Brain pericyte (primary cell): ENCODE measurements at regions not wholly inside any gene's neighbourhood (a gene's known extent, or its start where the extent isn't known, plus 50 kb on each side); places are given as distances from the start of the nearest gene placed in this dataset.

Experiments
- DNase-seq: peaks from one replicate; pipeline ENCODE4 v3.0.0-alpha.2; 2012; ENCODE audit warnings: low read depth, low spot score

DNA sequence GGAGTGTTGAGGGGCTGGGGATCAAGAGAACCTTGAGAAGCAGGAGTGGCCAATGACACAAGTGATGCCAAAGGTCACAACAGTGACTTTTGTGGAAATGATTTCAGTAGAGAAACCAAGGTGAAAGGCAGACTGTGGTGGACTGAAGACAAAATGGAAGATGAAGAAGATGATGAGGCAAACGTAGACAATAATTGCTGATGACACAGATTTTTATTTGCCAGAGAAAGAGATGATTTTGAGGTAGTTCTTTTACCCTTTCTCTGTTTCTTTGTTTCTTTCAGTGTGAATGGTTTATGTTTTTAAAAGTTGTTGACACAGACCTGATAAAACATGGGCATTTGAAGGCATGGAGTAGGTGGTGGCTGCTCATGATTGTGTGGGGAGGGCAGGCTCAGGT is 121.0 kb upstream of the ARGLU1 start:
- DNase-seq = no peak

DNA sequence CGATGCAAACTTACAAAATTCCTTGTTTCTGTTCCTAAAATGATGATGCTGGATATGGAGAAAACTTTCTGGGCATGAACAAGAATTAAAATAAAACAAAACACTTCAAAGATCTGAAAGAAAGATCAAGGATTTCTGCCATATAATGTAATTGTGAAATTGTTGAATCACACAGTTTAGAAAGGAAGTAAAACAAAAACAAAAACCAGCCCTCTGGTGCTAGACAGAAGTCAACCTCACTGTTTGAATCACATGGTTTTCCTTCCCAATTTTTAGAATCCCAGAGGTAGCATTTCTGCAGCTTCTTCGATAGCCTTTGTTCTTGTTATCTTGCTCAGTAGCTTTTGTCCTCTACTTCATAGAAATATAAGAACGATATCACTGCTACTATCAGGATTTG is 118.2 kb upstream of the ARGLU1 start:
- DNase-seq = no peak

DNA sequence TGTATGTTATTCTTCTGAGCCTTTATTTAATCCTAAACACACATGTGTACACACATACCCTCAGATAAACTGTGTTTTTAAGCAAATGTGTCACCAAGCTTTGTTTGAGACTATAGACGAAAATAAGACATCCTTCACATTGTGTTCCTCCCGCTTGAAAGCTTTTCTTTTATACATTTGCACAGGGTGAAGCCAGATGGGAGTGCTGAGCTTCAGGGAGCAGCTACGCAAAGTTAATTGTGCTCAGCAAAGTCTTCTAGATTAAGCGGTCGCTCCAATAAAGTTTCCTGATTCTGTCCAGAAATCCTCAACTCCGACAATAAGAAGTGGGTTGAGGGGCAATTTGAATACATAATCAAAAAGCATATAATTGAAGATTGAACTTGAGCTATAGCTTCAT is 117.2 kb upstream of the ARGLU1 start:
- DNase-seq = no peak

DNA sequence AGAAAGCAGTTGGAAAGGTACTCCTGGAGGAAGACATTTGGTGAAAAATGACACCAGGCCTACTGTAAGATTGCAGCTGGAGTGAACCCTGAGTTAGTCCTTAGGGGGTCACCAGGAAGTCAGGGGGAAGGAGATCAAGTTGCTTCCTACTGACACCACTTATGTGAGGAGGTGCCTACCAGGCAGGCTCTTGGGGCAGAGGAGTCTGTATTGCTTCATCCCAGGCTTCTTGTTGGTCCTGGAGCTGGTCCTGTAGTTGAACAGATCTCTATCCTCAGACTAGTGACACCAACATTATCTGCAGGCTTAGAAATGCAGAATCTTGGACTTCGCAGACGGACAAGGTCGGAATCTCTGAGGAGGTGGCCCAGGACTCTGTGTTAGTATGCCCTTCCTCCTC is 116.0 kb upstream of the ARGLU1 start:
- no peak for DNase-seq

DNA sequence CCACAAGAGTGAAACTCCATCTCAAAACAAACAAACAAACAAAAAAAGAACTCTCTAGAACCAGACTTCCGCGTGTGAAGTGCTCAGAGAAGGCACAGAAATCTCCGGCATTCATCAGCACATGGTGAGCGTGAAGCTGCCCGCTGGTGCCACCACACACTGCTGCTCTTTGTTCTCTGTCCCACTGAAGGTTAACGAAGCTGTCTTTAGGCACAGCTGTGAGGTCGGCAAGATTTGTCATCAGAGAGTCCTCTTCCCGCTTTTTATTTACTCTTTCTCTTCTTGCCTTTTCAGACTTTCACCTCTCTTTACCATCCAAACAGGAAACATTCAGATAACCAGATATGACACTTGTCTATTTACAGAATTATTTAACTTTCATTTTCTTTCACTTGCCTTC is 115.2 kb upstream of the ARGLU1 start:
- DNase-seq = no peak

DNA sequence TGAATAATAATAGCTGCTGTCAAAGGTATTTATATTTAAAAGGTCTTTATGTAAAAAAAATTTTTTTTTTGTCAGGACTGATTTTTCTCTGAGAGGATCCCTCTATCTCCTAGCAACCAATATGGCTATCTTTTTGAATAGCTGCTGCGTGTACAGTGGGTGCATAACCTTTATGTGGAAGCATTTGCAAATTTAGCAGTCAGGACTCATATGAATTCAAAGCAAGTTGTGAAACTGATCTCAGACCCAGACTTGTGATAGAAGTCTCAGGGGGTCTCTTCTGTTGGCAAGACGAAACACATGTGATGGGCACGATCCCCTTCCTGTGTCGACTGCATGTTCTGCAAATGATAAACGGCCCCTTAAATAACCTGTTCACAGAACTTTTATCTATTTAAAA is 114.1 kb upstream of the ARGLU1 start:
- no peak for DNase-seq

DNA sequence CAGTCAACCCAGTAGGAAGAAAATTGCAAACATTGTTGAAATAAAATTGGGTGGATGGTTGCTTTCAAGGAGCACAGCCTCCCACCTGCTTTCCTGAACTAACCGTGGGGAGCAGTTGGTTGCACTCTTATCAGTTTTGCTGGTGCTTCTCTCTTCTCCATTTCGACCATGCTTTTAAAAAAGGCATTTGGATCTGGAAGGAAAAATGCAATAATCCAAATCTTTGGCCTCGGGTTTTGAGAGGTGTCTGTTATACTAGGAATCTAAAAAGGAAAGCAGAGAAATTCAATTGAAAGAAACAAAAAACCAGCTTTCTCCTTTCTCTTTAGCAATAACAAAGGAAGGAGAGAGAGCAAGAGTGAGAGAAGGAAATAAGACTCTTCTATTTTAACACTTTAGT is 113.6 kb upstream of the ARGLU1 start:
- no peak for DNase-seq

DNA sequence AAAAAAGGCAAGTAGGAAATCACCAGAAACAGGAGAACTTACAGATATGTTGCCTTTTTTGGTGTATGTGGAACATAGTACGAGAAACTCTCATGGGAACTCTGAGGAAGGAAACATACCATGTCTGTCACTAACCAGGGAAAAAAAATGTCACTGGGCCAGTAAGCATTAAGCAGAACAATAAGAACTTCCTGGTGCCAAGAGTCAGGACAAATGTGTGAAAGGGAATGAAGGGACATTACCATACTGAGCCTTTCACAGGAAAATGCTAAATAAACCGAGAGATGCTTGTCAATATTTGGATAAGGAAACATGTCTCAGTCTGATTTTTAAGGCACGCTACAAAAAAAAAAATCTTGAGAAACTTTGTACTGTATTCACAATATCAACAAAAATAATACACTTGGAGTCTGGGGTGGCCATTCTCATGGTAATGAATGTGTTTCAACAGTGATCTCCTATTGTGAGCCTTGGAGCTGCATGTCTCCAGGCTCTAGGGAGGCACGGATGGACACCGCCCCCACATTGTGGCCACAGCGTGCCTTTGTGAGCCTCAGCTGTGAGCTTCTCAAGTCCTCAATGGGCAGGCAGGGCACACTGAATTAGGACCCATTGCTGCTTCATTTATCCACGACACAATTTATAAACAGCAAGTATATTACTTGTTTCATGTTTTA is 113.0 kb upstream of the ARGLU1 start:
- no peak for DNase-seq

DNA sequence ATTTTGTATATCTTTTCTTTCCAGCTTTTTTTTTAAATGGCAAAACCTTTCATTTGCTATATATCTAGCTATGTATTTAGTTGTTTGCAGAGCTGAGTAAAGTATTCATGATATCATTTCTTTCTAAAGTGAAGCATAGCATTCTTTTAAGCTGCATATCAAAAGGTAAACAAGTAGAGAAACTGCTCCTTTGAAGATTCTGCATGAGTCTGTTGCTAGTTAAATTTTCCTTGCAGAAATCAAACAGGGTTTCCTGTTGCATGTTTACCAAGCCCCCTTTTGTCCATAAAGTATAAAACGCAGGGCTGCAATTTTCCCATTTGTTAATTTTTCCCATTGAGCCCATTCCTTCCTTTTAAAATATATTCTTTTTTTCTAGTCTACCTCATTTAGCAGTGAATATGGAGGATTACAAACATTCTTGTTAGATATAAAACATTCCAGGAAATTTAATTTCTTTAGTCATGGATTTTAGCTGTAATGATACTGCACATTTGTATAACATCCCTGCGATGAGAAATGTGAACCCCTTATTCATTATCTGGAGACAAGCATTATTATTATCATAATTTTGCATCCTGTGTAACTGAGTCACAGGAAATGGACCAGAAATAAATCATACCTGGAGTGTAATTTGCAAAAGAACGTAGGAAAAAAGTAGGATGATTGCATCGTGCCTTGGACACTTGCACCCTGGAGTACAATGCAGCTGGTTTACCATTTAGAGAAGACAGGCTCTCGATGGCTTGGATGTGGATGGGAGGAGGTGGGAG is 110.9 kb upstream of the ARGLU1 start:
- DNase-seq = no peak

DNA sequence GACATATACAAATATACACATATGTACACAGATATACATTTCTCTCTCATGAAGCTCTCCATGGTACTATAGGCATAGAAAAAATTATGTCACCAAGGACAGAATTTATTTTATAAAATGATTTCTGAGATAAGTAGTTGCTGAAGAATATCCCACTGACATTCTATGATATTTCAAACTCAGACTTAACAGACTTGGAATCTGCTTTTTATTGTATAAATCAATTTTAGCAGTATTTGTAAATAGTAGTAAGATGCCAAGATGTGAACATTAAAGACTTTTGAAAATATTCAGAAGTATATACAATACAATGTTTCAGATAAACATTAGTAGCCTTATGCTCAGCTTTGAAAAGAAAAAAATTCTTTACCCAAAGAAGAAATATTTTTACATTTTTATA is 107.4 kb upstream of the ARGLU1 start:
- no peak for DNase-seq

DNA sequence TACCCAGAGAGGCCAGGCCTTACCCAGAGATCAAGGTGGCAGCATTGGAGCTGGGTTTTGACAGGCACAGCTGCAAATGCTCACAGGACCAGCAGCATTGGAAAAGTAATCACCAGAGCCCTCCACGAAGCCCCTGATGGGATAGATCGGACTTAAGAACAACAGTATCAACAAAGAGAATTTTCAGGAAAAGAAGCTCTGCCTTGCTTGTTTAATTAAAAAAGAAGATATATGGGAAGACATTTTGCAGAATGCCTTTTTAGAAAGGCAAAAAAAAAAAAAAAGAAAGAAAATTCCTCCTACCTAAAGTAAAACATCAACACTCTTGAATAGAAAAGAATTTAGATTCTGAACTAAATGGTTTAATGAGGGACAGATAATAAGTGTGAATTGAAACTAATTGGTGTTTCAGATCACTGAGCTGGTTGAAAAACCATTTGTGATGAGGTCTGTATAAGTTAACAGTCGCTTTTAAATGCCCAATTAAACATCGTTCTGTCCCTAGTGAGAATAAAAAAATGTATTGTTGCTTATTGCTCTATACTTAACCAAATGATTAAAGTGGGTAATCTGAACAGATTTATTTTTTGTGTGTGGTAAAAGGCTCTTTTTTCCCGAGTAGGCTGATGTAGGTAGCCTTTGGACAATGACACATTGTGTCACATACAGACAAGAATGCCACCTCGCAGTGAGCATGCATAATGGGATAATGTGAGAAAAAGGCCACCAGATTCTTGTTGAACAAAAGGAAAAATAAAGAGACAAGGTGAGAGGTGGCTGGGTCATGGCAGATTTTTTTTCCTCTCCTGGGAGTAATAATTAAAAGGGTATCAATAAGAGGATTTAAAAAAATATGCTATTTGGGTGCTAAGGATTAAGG is 93.0 kb upstream of the ARGLU1 start:
- no peak for DNase-seq

DNA sequence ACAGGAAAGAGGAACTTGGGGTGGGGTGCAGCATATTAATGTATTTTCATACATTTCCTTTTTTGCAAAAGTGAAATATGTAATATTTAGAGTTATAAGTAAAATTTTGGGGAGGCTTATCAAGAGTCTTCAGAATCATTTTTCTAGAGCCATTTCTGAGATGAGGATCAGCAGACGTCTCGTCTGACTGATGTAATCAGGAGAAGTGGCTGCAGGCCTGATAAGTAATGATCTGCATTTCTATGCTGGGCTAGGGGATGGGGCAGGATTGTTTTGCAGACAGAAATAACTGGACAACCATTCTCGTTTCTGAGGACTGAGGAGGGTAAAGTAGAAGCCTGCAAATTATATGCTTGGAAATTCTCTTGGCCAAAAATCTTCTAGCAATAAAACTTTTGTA is 89.2 kb upstream of the ARGLU1 start:
- DNase-seq = no peak

DNA sequence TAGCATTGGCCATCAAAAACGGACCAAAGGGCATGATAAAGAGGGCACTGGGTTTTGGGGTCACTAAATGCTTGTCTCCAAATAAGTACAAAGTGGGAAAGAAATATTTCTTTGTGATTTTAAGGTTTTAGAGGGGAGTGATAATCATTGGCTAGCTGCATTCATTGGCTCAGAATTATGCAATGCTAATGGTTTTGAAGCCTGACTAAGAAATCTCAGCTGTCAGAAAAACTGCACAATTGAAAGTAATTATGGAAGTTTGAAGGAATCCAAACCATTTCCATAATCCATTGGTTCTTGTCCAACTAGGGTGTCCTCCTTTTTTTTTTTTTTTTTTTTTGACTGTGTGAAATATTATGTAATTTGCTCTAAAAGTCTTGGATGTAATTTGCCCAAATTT is 88.2 kb upstream of the ARGLU1 start:
- no peak for DNase-seq

DNA sequence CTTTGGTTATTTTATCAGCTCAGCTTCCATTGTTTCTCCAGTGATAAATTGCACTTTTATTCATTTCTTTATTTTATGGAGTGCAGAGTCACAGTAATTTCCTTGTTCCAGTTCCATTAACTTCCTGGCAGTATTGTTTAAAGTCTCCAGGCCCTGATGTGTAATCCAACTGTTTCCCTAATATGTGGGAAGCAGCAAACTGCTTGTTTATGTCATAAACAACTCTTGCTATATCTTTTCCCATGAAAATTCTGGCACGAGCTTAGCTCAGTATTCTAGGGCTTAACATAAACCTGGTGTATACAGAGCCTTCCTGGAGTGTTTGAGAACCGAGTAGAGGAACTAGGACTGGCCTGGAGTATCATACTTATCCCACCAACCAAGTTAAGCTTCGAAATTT is 83.5 kb upstream of the ARGLU1 start:
- DNase-seq = no peak

DNA sequence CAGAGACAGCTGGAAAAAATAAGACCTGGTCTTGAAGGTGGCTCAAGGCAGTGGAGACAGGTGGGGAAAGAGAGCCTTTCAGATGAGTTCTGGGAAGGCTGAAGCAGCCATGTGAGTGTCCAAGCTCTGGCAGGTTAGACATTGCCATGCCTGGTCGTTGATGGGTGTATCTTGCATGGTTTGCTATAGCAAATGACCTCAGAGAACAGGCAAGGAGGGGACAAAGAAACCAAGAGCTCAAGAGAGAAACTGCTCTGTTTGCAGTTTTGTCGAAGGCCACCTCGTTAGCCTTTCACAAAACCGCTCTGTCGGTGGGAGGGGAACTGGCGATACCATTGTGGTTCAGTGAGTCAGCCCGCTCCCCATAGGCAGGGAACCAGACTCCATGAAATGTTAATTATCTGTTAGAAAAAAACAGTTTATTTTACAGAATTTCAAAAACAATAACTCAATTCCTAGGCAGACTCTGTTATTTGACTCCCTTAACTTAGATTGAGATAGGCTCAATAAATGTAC is 82.8 kb upstream of the ARGLU1 start:
- DNase-seq = no peak

DNA sequence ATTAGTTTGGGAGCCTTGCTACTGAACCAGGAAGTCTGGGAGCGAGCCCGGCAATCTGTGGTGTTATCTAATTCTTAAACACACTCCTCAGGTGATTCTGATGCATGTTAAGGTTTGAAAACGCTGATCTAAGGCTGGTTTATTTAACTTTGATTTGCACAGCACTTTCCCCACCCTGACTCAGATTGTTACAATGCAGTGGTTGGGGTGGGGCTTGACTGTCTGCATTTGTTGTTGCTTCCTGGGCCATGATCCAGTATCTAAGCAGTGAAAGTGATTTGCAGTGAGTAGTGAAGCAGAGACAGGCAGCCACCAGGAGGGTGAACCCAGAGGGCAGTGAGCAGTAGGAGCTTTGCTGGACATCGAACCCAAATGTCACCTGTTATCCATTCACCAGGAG is 81.6 kb upstream of the ARGLU1 start:
- no peak for DNase-seq

DNA sequence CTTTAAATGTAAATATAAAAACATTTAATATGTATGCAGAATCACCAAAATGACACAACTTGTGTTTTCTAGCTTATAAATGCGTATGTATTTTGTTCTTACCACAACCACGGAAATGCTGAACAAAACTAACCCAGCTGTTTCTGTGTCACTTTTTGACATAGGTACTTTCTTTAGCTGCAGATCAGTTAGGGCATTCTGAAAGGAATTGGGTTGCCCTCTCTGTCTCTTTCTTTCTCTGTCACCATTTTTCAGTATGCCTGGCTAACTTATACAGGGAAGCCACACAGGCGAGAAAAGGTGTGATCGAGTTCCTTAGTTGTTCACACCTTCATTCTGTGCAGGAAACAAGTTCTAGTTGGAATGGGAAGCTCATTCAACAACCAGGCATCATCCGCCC is 72.6 kb upstream of the ARGLU1 start:
- no peak for DNase-seq

DNA sequence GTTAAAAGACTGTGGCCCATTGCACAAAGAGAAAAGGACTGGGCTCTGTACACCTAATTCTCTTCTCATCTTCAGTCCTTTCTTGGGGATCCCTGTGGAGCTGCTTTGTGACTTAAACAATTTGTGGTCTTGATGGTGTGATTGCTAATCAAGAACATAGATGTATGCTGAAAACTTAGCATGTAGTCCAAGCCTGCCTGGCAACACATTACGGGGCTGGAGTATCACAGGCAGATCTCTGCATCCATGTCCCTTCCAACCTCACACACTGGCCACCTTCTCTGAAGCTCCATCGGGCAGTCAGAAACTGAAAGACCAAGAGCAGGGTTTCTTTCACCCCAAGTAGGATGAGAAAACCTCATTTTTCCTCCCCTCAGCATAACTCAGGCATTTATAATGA is 69.6 kb upstream of the ARGLU1 start:
- no peak for DNase-seq

DNA sequence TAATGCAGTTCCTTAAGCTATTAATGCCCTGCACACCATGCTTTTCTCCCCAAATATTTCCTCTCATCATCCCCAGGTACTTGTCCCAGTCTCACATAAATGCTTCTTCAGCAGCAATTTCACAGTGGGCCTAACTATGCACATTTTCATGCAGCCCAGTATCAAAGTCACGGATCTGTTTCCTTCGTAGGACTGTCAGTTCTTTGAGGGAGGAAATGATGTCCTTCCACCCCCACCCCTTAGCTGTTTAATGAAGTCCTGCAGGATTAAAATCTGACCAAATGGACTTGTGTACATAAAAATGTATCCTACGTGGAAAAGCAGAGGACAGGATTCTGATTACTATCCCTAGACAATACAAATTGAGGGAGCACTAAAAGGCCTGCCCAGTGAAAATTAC is 68.6 kb upstream of the ARGLU1 start:
- no peak for DNase-seq

DNA sequence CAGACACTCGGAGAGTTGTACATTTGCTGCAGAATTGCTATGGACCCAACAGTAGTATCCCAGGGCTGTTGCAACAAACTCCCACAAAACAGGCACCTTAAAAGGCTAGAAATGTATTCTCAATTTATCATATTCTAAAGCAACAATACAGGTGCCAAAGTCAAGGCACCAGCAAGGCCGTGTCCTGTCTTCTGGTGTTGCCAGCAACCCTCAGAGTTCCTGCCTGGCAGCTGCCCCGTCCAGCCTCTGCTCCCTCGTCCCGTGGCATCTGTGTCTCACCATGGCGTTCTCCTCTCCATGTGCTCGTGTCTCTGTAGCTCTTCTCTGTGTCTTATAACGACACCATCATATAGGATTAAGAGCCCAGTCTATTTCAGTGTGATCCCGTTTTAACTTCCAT is 67.7 kb upstream of the ARGLU1 start:
- no peak for DNase-seq

DNA sequence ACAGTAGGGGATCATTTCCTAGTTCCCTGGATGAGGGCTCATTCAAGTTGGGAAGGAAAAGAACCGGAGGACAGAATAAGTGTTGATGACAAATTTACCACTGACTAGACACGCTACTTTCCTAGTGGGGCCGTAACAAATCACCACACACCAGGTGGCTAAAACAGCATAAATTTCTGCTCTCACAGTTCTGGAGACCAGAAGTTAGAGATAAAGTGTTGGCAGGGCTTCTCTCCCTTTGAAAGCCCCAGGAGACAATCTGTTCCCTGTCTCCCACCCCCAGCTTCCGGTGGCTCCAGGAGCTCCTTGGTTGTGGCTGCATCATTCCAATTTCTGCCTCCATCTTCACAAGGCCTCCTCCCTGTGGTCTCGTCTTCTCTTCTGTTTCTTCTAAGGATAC is 65.4 kb upstream of the ARGLU1 start:
- no peak for DNase-seq

DNA sequence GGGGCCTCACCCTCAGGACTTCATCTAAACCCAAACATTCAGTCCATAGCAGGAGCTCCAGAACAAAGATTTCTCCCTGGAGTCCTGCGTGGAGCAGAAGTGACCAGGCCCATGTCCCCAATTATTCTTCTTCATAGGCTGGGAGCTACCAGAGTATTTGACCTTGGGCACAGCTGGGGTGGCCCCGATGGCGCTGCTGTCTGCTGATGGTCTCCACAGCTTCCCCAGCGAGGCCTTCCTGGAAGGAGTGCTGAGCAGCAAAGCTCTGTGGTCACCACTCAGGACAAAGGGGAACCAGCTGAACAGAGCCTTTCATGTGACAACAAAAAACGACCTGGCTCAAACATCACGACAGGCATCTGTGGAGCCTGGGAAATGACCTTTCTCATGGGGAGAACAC is 62.7 kb upstream of the ARGLU1 start:
- DNase-seq = no peak
